ENCODE measurements at regions not wholly inside any gene's neighbourhood (a gene's known extent, or its start where the extent isn't known, plus 50 kb on each side); places are given as distances from the start of the nearest gene placed in this dataset.

GRCh38 chr7:22671177-22671879 is 55.7 kb upstream of the IL6 start:
- no peaks in the 10 kb centered on the region for H3K27me3 ChIP-seq
- DNase-seq = no peak
- WGBS, 4 donors = 70 to 87% (median 76%) methylated on average over 4 to 5 of the region's 5 CpGs
- H3K4me1 ChIP-seq (replicated peaks in 1 of 2) = no peaks in the 10 kb centered on the region
- no peaks in the 10 kb centered on the region for H3K9me3 ChIP-seq (replicated peaks in 1 of 3)
- no peaks in the 10 kb centered on the region for H3K36me3 ChIP-seq (replicated peaks in 1 of 2)
- intact Hi-C loops (cut with DNase I) = no loop called here
- H3K4me3 ChIP-seq = no peak overlapping the region
- H3K27ac ChIP-seq = no peak overlapping the region
- no peak for TF ChIP-seq POLR2A (IDR thresholded peaks at IDR 0.05)

- WGBS, 4 donors = 61 to 75% (median 74%) methylated on average over 1 of the region's 1 CpG
- Histone ChIP-seq H3K4me3 (no peak overlapping the region), H3K27ac (no peak overlapping the region), H3K4me1 (replicated peaks in 1 of 2) (no peaks in the 10 kb centered on the region), H3K36me3 (replicated peaks in 1 of 2) (no peaks in the 10 kb centered on the region), H3K27me3 (no peaks in the 10 kb centered on the region), H3K9me3 (replicated peaks in 1 of 3) (no peaks in the 10 kb centered on the region)
- no peak for DNase-seq
- TF ChIP-seq POLR2A (IDR thresholded peaks at IDR 0.05) (no peak), CTCF (IDR thresholded peaks at IDR 0.05) (no peak)
- intact Hi-C loops (cut with DNase I) = no loop called here
These were observed 56.6 kb upstream of the IL6 start for GRCh38 chr7:22670422-22670815.

GRCh38 chr7:22669692-22670421 is 57.1 kb upstream of the IL6 start:
- H3K27me3 ChIP-seq = no peaks in the 10 kb centered on the region
- 77 to 83% (median 78%) methylated on average over 5 of the region's 5 CpGs for WGBS, 4 donors
- intact Hi-C loops (cut with DNase I) = no loop called here

GRCh38 chr7:22668971-22669401 is 58.0 kb upstream of the IL6 start:
- WGBS, 4 donors = 83 to 92% (median 87%) methylated on average over 2 to 3 of the region's 3 CpGs
- TF ChIP-seq CTCF (IDR thresholded peaks at IDR 0.05) (no peak), POLR2A (IDR thresholded peaks at IDR 0.05) (no peak)
- Histone ChIP-seq H3K27me3 (no peaks in the 10 kb centered on the region), H3K4me1 (replicated peaks in 1 of 2) (no peaks in the 10 kb centered on the region), H3K4me3 (no peak overlapping the region), H3K9me3 (replicated peaks in 1 of 3) (no peaks in the 10 kb centered on the region), H3K36me3 (replicated peaks in 1 of 2) (no peaks in the 10 kb centered on the region), H3K27ac (no peak overlapping the region)
- no peak for DNase-seq
- intact Hi-C loops (cut with DNase I) = no loop called here

More at GRCh38 chr7:22669692-22670421, 57.1 kb upstream of the IL6 start:
- Histone ChIP-seq H3K36me3 (replicated peaks in 1 of 2) (no peaks in the 10 kb centered on the region), H3K27ac (no peak overlapping the region), H3K4me1 (replicated peaks in 1 of 2) (no peaks in the 10 kb centered on the region), H3K9me3 (replicated peaks in 1 of 3) (no peaks in the 10 kb centered on the region), H3K4me3 (no peak overlapping the region)
- no peak for DNase-seq
- TF ChIP-seq POLR2A (IDR thresholded peaks at IDR 0.05) (no peak), CTCF (IDR thresholded peaks at IDR 0.05) (no peak)

Data from adrenal gland (tissue), 9 donors.